WTC11 (cell line): ENCODE measurements at regions not wholly inside any gene's neighbourhood (a gene's known extent, or its start where the extent isn't known, plus 50 kb on each side); places are given as distances from the start of the nearest gene placed in this dataset.

Experiments
- CBFB ChIP-seq: sonication (generic); formaldehyde crosslinking; IDR thresholded peaks from 2 replicates; pipeline ENCODE4 v1.8.1; 2022; ENCODE audit warnings: mild to moderate bottlenecking, low read depth, missing genetic modification reagents
- PRRX2 ChIP-seq: fragments of 250-450 bp; sonication (Bioruptor Pico); IDR thresholded peaks from 2 replicates; pipeline ENCODE4 v1.8.0; 2021; ENCODE audit warnings: mild to moderate bottlenecking
- ZNF232 ChIP-seq: sonication (generic); formaldehyde crosslinking; IDR thresholded peaks from 2 replicates; pipeline ENCODE4 v1.8.0; 2022; ENCODE audit warnings: mild to moderate bottlenecking, missing genetic modification reagents
- TF ChIP-seq, protein P1 (sequence below): fragments of 200-600 bp; IDR thresholded peaks from 2 replicates; pipeline ENCODE4 v1.8.0; 2022; ENCODE audit warnings: antibody characterized with exemption
- TF ChIP-seq, protein P2 (sequence below): sonication (generic); formaldehyde crosslinking; conservative IDR thresholded peaks from 2 replicates; pipeline ENCODE4 v1.8.1; 2022; ENCODE audit warnings: mild to moderate bottlenecking, missing genetic modification reagents
- TF ChIP-seq, protein P3 (sequence below): sonication (generic); formaldehyde crosslinking; IDR thresholded peaks from 2 replicates; pipeline ENCODE4 v1.8.1; 2023; ENCODE audit warnings: mild to moderate bottlenecking, missing genetic modification reagents, moderate library complexity
- TF ChIP-seq, protein P4 (sequence below): sonication (generic); formaldehyde crosslinking; IDR thresholded peaks from 2 replicates; pipeline ENCODE4 v1.8.1; 2022; ENCODE audit warnings: mild to moderate bottlenecking, moderate library complexity, missing genetic modification reagents

DNA sequence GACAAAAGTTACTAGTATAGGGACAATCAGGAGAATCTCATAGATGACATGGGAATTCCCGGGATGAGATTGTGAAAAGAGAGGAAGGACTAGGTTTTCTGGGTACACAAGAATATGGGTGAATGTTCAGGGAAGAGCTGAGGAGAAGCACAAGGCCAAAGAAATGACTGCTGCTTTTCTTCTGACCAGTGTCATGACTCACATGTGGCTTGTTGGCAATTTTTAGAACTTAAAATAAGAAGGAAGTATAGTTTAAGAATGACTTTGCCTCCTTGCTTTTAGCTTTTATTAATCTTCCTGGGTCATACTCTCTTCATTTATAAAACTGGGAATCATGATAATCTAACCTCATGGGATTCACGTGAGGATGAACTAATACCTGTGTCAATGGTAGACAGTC lies 652.4 kb upstream of the MEF2C start:
- TF ChIP-seq, protein P1, sequence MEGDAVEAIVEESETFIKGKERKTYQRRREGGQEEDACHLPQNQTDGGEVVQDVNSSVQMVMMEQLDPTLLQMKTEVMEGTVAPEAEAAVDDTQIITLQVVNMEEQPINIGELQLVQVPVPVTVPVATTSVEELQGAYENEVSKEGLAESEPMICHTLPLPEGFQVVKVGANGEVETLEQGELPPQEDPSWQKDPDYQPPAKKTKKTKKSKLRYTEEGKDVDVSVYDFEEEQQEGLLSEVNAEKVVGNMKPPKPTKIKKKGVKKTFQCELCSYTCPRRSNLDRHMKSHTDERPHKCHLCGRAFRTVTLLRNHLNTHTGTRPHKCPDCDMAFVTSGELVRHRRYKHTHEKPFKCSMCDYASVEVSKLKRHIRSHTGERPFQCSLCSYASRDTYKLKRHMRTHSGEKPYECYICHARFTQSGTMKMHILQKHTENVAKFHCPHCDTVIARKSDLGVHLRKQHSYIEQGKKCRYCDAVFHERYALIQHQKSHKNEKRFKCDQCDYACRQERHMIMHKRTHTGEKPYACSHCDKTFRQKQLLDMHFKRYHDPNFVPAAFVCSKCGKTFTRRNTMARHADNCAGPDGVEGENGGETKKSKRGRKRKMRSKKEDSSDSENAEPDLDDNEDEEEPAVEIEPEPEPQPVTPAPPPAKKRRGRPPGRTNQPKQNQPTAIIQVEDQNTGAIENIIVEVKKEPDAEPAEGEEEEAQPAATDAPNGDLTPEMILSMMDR: no peak
- no peak for TF ChIP-seq CBFB
- no peak for TF ChIP-seq ZNF232 (CRISPR knock-in tag)
- TF ChIP-seq, protein P2, sequence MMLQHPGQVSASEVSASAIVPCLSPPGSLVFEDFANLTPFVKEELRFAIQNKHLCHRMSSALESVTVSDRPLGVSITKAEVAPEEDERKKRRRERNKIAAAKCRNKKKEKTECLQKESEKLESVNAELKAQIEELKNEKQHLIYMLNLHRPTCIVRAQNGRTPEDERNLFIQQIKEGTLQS (CRISPR knock-in tag): no peak
- no peak for TF ChIP-seq PRRX2 (CRISPR knock-in tag)
- TF ChIP-seq, protein P3, sequence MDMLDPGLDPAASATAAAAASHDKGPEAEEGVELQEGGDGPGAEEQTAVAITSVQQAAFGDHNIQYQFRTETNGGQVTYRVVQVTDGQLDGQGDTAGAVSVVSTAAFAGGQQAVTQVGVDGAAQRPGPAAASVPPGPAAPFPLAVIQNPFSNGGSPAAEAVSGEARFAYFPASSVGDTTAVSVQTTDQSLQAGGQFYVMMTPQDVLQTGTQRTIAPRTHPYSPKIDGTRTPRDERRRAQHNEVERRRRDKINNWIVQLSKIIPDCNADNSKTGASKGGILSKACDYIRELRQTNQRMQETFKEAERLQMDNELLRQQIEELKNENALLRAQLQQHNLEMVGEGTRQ: no peak
- TF ChIP-seq, protein P4, sequence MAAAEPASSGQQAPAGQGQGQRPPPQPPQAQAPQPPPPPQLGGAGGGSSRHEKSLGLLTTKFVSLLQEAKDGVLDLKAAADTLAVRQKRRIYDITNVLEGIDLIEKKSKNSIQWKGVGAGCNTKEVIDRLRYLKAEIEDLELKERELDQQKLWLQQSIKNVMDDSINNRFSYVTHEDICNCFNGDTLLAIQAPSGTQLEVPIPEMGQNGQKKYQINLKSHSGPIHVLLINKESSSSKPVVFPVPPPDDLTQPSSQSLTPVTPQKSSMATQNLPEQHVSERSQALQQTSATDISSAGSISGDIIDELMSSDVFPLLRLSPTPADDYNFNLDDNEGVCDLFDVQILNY (CRISPR knock-in tag): no peak
